ENCODE measurements at regions not wholly inside any gene's neighbourhood (a gene's known extent, or its start where the extent isn't known, plus 50 kb on each side); places are given as distances from the start of the nearest gene placed in this dataset.

GRCh38 chr1:29879217-29879616 lies 642.9 kb downstream of the PTPRU start (continued):
- no peak for TF ChIP-seq TSHZ2 (CRISPR knock-in tag; IDR thresholded peaks at IDR 0.05)

GRCh38 chr1:29878501-29878900 lies 642.2 kb downstream of the PTPRU start:
- TF ChIP-seq TOX (CRISPR knock-in tag; IDR thresholded peaks at IDR 0.05; ENCODE audit: borderline replicate concordance) (no peak), ZFP30 (CRISPR knock-in tag; IDR thresholded peaks at IDR 0.05) (no peak), OSR1 (CRISPR knock-in tag; IDR thresholded peaks at IDR 0.05) (no peak), CSRNP3 (CRISPR knock-in tag; IDR thresholded peaks at IDR 0.05) (no peak), PPARA (CRISPR knock-in tag; IDR thresholded peaks at IDR 0.05; ENCODE audit: borderline replicate concordance) (no peak), CSDC2 (CRISPR knock-in tag; IDR thresholded peaks at IDR 0.05) (no peak), ZNF70 (CRISPR knock-in tag; IDR thresholded peaks at IDR 0.05) (no peak), POU6F1 (CRISPR knock-in tag; IDR thresholded peaks at IDR 0.05; ENCODE audit: borderline replicate concordance, low read depth) (no peak), TSHZ2 (CRISPR knock-in tag; IDR thresholded peaks at IDR 0.05) (no peak), SNAI2 (CRISPR knock-in tag; IDR thresholded peaks at IDR 0.05) (no peak), TCF4 (CRISPR knock-in tag; IDR thresholded peaks at IDR 0.05; ENCODE audit: borderline replicate concordance) (no peak), ESRRG (CRISPR knock-in tag; IDR thresholded peaks at IDR 0.05) (no peak), PATZ1 (CRISPR knock-in tag; IDR thresholded peaks at IDR 0.05; ENCODE audit: borderline replicate concordance) (no peak)
- no peak for ATAC-seq

- ATAC-seq = no peak
These were observed 640.6 kb downstream of the PTPRU start for GRCh38 chr1:29876902-29877301.

More at GRCh38 chr1:29876902-29877301, 640.6 kb downstream of the PTPRU start:
- no peak for TF ChIP-seq POU6F1 (CRISPR knock-in tag; IDR thresholded peaks at IDR 0.05; ENCODE audit: borderline replicate concordance, low read depth)
